ENCODE measurements at regions not wholly inside any gene's neighbourhood (a gene's known extent, or its start where the extent isn't known, plus 50 kb on each side); places are given as distances from the start of the nearest gene placed in this dataset.
A peak's percentile ranks its signal among the peaks of the same experiment; 100 is the strongest.

GRCh38 chr1:10940451-10940804 is 72.0 kb upstream of the TARDBP start:
- Histone ChIP-seq H3K27me3 (ENCODE audit: control insufficient read depth in 1 of 2, insufficient read depth in 2 of 2, low read length in 2 of 2) (peaks cover 8 to 14% of the 10 kb centered on the region in 2 experiments), H3K4me1 (ENCODE audit: insufficient read depth, low read length) (peaks cover 42% of the 10 kb centered on the region), H3K4me3 (ENCODE audit: low read length) (peak overlapping the region; percentile 35), H3K27ac (ENCODE audit: low read depth in 1 of 2, low read length in 2 of 2) (no peak overlapping the region), H3K36me3 (ENCODE audit: insufficient read depth, low read length) (no peaks in the 10 kb centered on the region), H3K9me3 (ENCODE audit: control insufficient read depth in 1 of 2, insufficient read depth in 1 of 2, low read length in 2 of 2) (peaks cover 0 to 3% of the 10 kb centered on the region in 2 experiments)
- H3K9me3 Mint-ChIP-seq, result no peaks in the 10 kb centered on the region
- TF ChIP-seq, protein P1, sequence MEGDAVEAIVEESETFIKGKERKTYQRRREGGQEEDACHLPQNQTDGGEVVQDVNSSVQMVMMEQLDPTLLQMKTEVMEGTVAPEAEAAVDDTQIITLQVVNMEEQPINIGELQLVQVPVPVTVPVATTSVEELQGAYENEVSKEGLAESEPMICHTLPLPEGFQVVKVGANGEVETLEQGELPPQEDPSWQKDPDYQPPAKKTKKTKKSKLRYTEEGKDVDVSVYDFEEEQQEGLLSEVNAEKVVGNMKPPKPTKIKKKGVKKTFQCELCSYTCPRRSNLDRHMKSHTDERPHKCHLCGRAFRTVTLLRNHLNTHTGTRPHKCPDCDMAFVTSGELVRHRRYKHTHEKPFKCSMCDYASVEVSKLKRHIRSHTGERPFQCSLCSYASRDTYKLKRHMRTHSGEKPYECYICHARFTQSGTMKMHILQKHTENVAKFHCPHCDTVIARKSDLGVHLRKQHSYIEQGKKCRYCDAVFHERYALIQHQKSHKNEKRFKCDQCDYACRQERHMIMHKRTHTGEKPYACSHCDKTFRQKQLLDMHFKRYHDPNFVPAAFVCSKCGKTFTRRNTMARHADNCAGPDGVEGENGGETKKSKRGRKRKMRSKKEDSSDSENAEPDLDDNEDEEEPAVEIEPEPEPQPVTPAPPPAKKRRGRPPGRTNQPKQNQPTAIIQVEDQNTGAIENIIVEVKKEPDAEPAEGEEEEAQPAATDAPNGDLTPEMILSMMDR (IDR thresholded peaks at IDR 0.05), result no peak
- no peak overlapping the region for H3K27ac Mint-ChIP-seq
- no peak for ATAC-seq (ENCODE audit: poor library complexity)
- intact Hi-C loops (cut with DNase I, micrococcal nuclease), result loop anchor here (2.0 to 5.0 kb wide), 4 partner anchors 73 to 433 kb away; no protein-coding TSS in a partner anchor
- peaks cover 50% of the 10 kb centered on the region for H3K27me3 Mint-ChIP-seq
- no peak for DNase-seq
- no peaks in the 10 kb centered on the region for H3K36me3 Mint-ChIP-seq (ENCODE audit: low read depth)
- peaks cover 34% of the 10 kb centered on the region for H3K4me1 Mint-ChIP-seq (ENCODE audit: low read depth)
- peak overlapping the region; percentile 72 for H3K4me3 Mint-ChIP-seq
- ChIA-PET CTCF (no interaction called here), POLR2A (interaction anchor here (0.8 to 1.5 kb wide), 2 partner anchors 23 to 445 kb away, joined by 4 to 7 read pairs; no protein-coding TSS in a partner anchor)

DNA sequence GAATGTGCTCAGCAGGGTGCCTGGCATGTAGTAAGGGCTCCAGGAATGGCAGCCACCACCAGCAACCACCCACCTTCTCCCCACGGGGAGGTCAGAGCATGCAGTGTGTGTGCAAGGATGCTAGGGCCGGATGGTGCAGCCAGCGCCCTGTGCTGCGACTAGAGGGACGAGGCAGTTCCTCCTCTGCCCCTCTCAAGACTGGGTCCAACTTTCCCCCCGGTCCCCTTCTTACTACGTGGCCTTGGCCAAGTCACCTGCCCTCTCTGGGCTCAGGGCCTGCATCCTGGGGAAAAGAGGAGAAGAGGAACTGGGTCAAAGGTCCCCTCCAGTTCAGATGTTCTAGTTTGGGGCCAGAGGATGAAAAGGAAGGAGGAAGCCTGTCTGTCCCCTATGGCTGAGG is 71.6 kb upstream of the TARDBP start:
- peaks cover 53% of the 10 kb centered on the region for H3K27me3 Mint-ChIP-seq
- H3K9me3 ChIP-seq (ENCODE audit: control insufficient read depth in 1 of 2, insufficient read depth in 1 of 2, low read length in 2 of 2), result peaks cover 0 to 3% of the 10 kb centered on the region in 2 experiments
- H3K4me1 Mint-ChIP-seq (ENCODE audit: low read depth), result peaks cover 34% of the 10 kb centered on the region

DNA sequence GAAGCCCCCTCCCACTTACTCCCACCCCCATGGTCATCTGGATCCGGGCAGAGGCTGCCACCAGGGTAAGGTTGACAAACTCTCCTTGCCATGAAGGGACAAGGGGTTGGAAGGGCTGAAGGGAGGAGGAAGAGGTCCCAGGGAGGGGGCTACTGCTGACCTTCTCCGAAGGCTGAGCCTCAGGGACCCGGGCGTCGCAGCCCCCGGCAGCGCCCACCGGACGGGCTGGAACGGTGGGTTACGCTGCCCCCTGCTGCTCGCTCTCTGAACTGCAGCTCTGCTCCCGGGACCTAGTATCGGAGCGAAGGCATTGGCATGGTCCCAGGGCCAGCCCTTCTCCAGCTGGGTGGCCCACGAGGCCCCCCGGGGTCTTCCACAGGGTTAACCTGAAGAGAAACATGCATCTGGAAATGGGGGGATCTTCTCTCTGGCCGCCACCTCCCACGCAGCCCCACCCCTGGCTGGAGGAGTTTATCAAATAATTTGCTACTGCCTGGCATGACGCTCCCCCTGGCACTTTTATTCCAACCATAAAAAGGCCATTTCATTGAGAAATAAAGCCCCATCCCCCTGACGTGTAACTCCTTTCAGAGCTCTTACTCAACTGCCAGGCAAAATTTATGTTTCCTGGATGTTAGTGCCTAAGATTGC is 70.4 kb upstream of the TARDBP start:
- no peak overlapping the region for H3K27ac ChIP-seq (ENCODE audit: low read depth in 1 of 2, low read length in 2 of 2)
- CTCF ChIA-PET, result interaction anchor here (0.6 to 1.6 kb wide), 5 partner anchors 23 to 624 kb away, joined by 3 to 7 read pairs (median 3); no protein-coding TSS in a partner anchor
- no peaks in the 10 kb centered on the region for H3K9me3 Mint-ChIP-seq
- peaks cover 0 to 3% of the 10 kb centered on the region in 2 experiments for H3K9me3 ChIP-seq (ENCODE audit: control insufficient read depth in 1 of 2, insufficient read depth in 1 of 2, low read length in 2 of 2)
- H3K4me3 ChIP-seq (ENCODE audit: low read length), result no peak overlapping the region
- peaks cover 53% of the 10 kb centered on the region for H3K27me3 Mint-ChIP-seq
- DNase-seq (peak; percentile 38 to 78 (median 56)), ATAC-seq (ENCODE audit: poor library complexity) (peak; percentile 71)
- no peaks in the 10 kb centered on the region for H3K36me3 Mint-ChIP-seq (ENCODE audit: low read depth)
- no peak overlapping the region for H3K27ac Mint-ChIP-seq
- TF ChIP-seq, protein P1 (IDR thresholded peaks at IDR 0.05), result peak; percentile 91
- H3K4me3 Mint-ChIP-seq, result peak overlapping the region; percentile 20
- intact Hi-C loops (cut with DNase I, micrococcal nuclease), result loop anchor here (2.0 to 5.0 kb wide), 5 partner anchors 75 to 445 kb away; no protein-coding TSS in a partner anchor
- POLR2A ChIA-PET, result no interaction called here
- peaks cover 42% of the 10 kb centered on the region for H3K4me1 ChIP-seq (ENCODE audit: insufficient read depth, low read length)
- H3K36me3 ChIP-seq (ENCODE audit: insufficient read depth, low read length), result no peaks in the 10 kb centered on the region
- H3K27me3 ChIP-seq (ENCODE audit: control insufficient read depth in 1 of 2, insufficient read depth in 2 of 2, low read length in 2 of 2), result peaks cover 8 to 14% of the 10 kb centered on the region in 2 experiments
- peaks cover 34% of the 10 kb centered on the region for H3K4me1 Mint-ChIP-seq (ENCODE audit: low read depth)

More for the DNA sequence above, 71.6 kb upstream of the TARDBP start:
- Mint-ChIP-seq H3K27ac (no peak overlapping the region), H3K36me3 (ENCODE audit: low read depth) (no peaks in the 10 kb centered on the region), H3K9me3 (no peaks in the 10 kb centered on the region), H3K4me3 (peak overlapping the region; percentile 72)
- Histone ChIP-seq H3K4me3 (ENCODE audit: low read length) (no peak overlapping the region), H3K4me1 (ENCODE audit: insufficient read depth, low read length) (peaks cover 42% of the 10 kb centered on the region), H3K36me3 (ENCODE audit: insufficient read depth, low read length) (no peaks in the 10 kb centered on the region), H3K27ac (ENCODE audit: low read depth in 1 of 2, low read length in 2 of 2) (no peak overlapping the region), H3K27me3 (ENCODE audit: control insufficient read depth in 1 of 2, insufficient read depth in 2 of 2, low read length in 2 of 2) (peaks cover 8 to 14% of the 10 kb centered on the region in 2 experiments)
- ATAC-seq (ENCODE audit: poor library complexity), result no peak
- TF ChIP-seq, protein P1 (IDR thresholded peaks at IDR 0.05), result no peak
- ChIA-PET CTCF (no interaction called here), POLR2A (interaction anchor here (0.8 to 1.5 kb wide), 2 partner anchors 23 to 445 kb away, joined by 4 to 7 read pairs; no protein-coding TSS in a partner anchor)
- intact Hi-C loops (cut with DNase I, micrococcal nuclease), result loop anchor here (2.0 to 5.0 kb wide), 4 partner anchors 74 to 434 kb away; no protein-coding TSS in a partner anchor
- DNase-seq, result no peak

Measured in CD4-positive, alpha-beta T cell (primary cell).